Colonic mucosa (tissue), 4 donors: ENCODE measurements at regions not wholly inside any gene's neighbourhood (a gene's known extent, or its start where the extent isn't known, plus 50 kb on each side); places are given as distances from the start of the nearest gene placed in this dataset.

Experiments
- DNase-seq: peaks from one replicate; pipeline ENCODE4 v3.0.0-alpha.2; 2020
- H3K27ac ChIP-seq: fragments of 200-600 bp; one replicate; pipeline ENCODE4 v1.8.0; 2021
- H3K27me3 ChIP-seq: fragments of 200-600 bp; one replicate; pipeline ENCODE4 v1.8.0; 2021
- H3K36me3 ChIP-seq: fragments of 200-600 bp; one replicate; pipeline ENCODE4 v1.8.0; 2021
- H3K4me1 ChIP-seq: fragments of 200-600 bp; one replicate; pipeline ENCODE4 v1.8.0; 2021; ENCODE audit warnings: mild to moderate bottlenecking
- H3K4me3 ChIP-seq: fragments of 200-600 bp; one replicate; pipeline ENCODE4 v1.8.0; 2021
- H3K9ac ChIP-seq, 2 donors: one replicate each; pipeline ENCODE4 v1.7.0; 2013; ENCODE audit warnings: control low read depth in 2 of 2, low read depth in 2 of 2, low read length in 2 of 2
- H3K9me3 ChIP-seq: fragments of 200-600 bp; one replicate; pipeline ENCODE4 v1.8.0; 2021
- CTCF ChIP-seq: fragments of 200-600 bp; IDR thresholded peaks from one replicate; pipeline ENCODE4 v1.8.0; 2022; ENCODE audit warnings: antibody characterized with exemption, mild to moderate bottlenecking
- intact Hi-C: fragments of 100-400 bp; cut with DNase I; formaldehyde crosslinking; loops from one replicate; pipeline ENCODE4 v1.14.1; 2022
- donor health status: healthy.
- donor health status: DM: no; HTN: no; CAD: no.
- donor health status: DM: no; HTN: no; CAD: no.

- no peak overlapping the region for H3K4me3 ChIP-seq
- H3K9me3 ChIP-seq = no peaks in the 10 kb centered on the region
- H3K27ac ChIP-seq = no peak overlapping the region
- no peaks in the 10 kb centered on the region for H3K36me3 ChIP-seq
- no peak for DNase-seq
- TF ChIP-seq CTCF = no peak
- H3K9ac ChIP-seq = no peak overlapping the region
- no peaks in the 10 kb centered on the region for H3K27me3 ChIP-seq
- intact Hi-C loops = no loop called here
- H3K4me1 ChIP-seq = no peaks in the 10 kb centered on the region
These were observed 647.3 kb downstream of the SOCS6 start for GRCh38 chr18:70936160-70936559.

DNA sequence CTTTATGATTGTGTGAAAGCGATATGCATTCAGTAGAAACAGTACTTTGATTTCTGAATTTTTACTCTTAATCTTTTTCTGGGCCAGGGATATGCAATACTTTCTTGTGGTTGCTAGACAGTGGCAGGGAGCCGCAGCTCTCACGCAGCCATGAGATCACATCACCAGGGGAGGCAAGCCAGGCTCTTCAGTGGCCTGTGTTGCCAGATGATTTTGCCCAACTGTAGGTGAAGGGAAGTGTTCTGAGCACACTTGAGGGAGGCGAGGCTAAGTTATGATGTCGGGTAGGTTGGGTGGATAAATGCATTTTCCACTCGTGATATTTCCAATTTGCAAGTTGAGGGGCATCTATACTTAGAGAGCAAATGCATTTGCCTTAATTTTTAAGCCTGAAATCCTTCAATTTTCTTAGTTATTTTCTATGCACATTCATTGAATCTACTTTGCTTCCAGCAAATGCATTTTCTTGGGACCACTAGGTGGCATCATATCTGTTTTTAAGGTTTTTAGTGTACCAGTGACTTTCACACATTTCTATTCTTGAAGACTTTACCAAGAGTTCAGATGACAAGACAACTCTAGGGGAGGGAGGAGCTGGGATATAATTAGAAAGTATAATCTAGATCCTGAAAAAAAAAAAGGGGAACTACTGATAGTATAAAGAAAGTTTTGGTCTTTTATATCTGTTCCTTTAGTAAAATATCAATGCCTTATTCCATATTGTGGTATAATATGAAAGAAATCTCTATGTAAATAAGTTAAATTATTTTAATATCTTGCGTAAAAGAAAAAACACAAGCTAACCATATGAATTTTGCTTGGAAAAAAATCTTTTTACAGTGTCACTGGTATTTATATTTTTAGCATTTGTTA, 643.3 kb downstream of the SOCS6 start:
- Histone ChIP-seq H3K36me3 (no peaks in the 10 kb centered on the region), H3K27me3 (no peaks in the 10 kb centered on the region), H3K9ac (no peak overlapping the region), H3K27ac (no peak overlapping the region), H3K4me3 (no peak overlapping the region), H3K4me1 (no peaks in the 10 kb centered on the region), H3K9me3 (no peaks in the 10 kb centered on the region)
- DNase-seq = no peak
- intact Hi-C loops = no loop called here
- TF ChIP-seq CTCF = peak; percentile 18

DNA sequence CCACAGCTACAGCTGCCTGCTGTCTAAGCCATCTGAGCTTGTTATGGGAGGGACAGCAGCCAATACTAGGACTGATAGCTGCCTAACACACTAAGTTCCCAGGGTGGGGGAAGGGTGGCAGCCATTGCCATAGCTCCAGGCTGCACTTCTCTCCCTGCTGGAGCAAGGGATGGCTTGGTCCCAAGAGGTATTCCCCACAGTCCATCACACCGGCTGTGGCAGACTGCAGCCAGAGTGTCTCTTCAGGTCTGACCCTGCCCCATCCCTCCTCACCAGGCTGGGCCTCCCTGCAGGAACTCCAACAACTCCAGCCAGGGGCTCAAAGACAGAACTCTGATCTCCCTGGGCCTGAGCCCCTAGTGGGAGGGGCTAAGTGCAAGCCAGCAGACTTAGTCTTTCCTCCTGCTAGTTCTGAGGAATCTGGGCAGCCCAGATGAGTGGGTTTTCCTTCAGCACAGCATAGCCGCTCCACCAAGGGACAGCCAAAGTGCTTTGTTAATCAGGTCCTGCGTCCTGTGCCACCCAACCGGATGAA, 632.1 kb downstream of the SOCS6 start:
- Histone ChIP-seq H3K27me3 (no peaks in the 10 kb centered on the region), H3K4me3 (no peak overlapping the region), H3K4me1 (no peaks in the 10 kb centered on the region), H3K9ac (no peak overlapping the region), H3K36me3 (no peaks in the 10 kb centered on the region), H3K27ac (no peak overlapping the region), H3K9me3 (no peaks in the 10 kb centered on the region)
- TF ChIP-seq CTCF = no peak
- DNase-seq = no peak
- intact Hi-C loops = no loop called here

- H3K27ac ChIP-seq = no peak overlapping the region
- H3K9me3 ChIP-seq = no peaks in the 10 kb centered on the region
- H3K27me3 ChIP-seq = no peaks in the 10 kb centered on the region
- no peak overlapping the region for H3K4me3 ChIP-seq
- TF ChIP-seq CTCF = no peak
- H3K9ac ChIP-seq = no peak overlapping the region
- H3K4me1 ChIP-seq = no peaks in the 10 kb centered on the region
- H3K36me3 ChIP-seq = no peaks in the 10 kb centered on the region
- intact Hi-C loops = no loop called here
- DNase-seq = no peak
These were observed 618.8 kb downstream of the SOCS6 start for GRCh38 chr18:70907673-70908072.

DNA sequence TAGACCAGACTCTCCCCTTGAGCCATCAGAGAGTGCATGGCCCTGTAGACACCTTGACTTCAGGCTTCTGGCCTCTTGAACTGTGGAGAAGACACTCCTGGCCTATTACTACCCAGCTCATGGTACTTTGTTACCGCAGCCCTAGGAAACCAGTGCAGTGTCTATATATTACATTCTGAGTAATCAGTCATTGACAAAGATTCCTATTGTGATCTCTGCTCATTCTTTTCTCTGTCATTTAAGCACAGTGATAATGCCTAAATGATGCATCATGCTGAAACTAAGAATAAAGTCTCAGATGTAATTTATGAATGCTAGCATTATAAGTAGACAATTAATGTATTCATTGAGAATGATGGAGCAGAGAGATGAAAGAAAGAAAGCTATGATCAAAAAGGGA, 603.5 kb downstream of the SOCS6 start:
- Histone ChIP-seq H3K9me3 (no peaks in the 10 kb centered on the region), H3K9ac (no peak overlapping the region), H3K4me1 (no peaks in the 10 kb centered on the region), H3K4me3 (no peak overlapping the region), H3K27me3 (no peaks in the 10 kb centered on the region), H3K27ac (no peak overlapping the region), H3K36me3 (no peaks in the 10 kb centered on the region)
- TF ChIP-seq CTCF = no peak
- intact Hi-C loops = no loop called here
- DNase-seq = no peak
